MM.1S (cell line): ENCODE measurements at regions not wholly inside any gene's neighbourhood (a gene's known extent, or its start where the extent isn't known, plus 50 kb on each side); places are given as distances from the start of the nearest gene placed in this dataset.
"Not testable (repeated sequence)": the region's sequence is repeated elsewhere in the genome, so short reads cannot be mapped to it uniquely, and the experiment has no call there.

Experiments used
- EZH2 ChIP-seq: fragments of 300-600 bp; sonication (generic); optimal IDR thresholded peaks from 2 replicates; pipeline ENCODE3; 2017; ENCODE audit warnings: low read depth, mild to moderate bottlenecking, antibody characterized with exemption, low read length, mixed read lengths
- TF ChIP-seq, protein P1 (sequence below): fragments of 300-600 bp; sonication (generic); IDR thresholded peaks from 2 replicates; pipeline ENCODE4 v1.5.1; 2016; ENCODE audit warnings: antibody characterized with exemption, low read length, mixed read lengths

DNA sequence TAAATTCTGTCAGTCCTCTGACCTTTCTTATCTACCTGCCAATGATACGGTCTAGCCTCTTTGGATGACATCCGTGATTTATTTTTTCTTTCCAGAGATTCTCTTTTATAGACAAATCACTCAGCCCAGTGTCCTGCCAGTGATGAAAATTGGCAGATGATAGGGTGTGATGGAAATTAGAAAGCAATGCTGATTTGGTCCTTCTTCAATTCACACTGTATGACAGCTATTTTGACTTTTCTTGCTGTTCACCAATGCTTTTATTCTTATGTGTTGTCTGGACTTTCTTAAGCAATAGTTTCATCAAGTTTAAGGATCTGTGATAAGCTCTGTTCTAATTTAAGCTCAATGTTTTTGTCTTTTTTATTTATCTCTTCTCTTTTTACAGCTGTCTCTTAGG lies 63.6 kb upstream of the TPTE start:
- TF ChIP-seq, protein P1, sequence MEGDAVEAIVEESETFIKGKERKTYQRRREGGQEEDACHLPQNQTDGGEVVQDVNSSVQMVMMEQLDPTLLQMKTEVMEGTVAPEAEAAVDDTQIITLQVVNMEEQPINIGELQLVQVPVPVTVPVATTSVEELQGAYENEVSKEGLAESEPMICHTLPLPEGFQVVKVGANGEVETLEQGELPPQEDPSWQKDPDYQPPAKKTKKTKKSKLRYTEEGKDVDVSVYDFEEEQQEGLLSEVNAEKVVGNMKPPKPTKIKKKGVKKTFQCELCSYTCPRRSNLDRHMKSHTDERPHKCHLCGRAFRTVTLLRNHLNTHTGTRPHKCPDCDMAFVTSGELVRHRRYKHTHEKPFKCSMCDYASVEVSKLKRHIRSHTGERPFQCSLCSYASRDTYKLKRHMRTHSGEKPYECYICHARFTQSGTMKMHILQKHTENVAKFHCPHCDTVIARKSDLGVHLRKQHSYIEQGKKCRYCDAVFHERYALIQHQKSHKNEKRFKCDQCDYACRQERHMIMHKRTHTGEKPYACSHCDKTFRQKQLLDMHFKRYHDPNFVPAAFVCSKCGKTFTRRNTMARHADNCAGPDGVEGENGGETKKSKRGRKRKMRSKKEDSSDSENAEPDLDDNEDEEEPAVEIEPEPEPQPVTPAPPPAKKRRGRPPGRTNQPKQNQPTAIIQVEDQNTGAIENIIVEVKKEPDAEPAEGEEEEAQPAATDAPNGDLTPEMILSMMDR: not testable (repeated sequence)
- TF ChIP-seq EZH2: not testable (repeated sequence)
